GM12891 (cell line): ENCODE measurements at regions not wholly inside any gene's neighbourhood (a gene's known extent, or its start where the extent isn't known, plus 50 kb on each side); places are given as distances from the start of the nearest gene placed in this dataset.

Source experiments
- POLR2A ChIP-seq: IDR thresholded peaks from 2 replicates; pipeline ENCODE4 v1.6.1; 2011; ENCODE audit warnings: low read depth, low read length, control low read depth
- POLR2AphosphoS5 ChIP-seq: IDR thresholded peaks from 2 replicates; pipeline ENCODE4 v1.6.1; 2011; ENCODE audit warnings: low read depth, low read length, control low read depth

GRCh38 chr3:124079912-124080276 is 88.0 kb upstream of the ROPN1 start:
- TF ChIP-seq POLR2A (no peak), POLR2AphosphoS5 (no peak)
